Smooth muscle cell (in vitro differentiated cells): ENCODE measurements at regions not wholly inside any gene's neighbourhood (a gene's known extent, or its start where the extent isn't known, plus 50 kb on each side); places are given as distances from the start of the nearest gene placed in this dataset.

Experiments used
- DNase-seq: peaks from one replicate; lab custom pipeline; 2025; ENCODE audit not compliant: unreplicated experiment; lab: John Stamatoyannopoulos, UW
- H2AFZ ChIP-seq: fragments of 200-600 bp; sonication (generic); 2 replicates; pipeline ENCODE4 v1.6.0; 2016; ENCODE audit warnings: antibody characterized with exemption, low read depth, mild to moderate bottlenecking
- H3F3A ChIP-seq: fragments of 200-600 bp; sonication (generic); 2 replicates; pipeline ENCODE4 v1.6.0; 2017; ENCODE audit warnings: antibody characterized with exemption, low read depth
- H3K27ac ChIP-seq: fragments of 200-600 bp; sonication (generic); 2 replicates; pipeline ENCODE4 v1.5.1; 2016; ENCODE audit warnings: low read depth, mild to moderate bottlenecking
- H3K27me3 ChIP-seq: fragments of 200-600 bp; sonication (generic); 2 replicates; pipeline ENCODE4 v1.6.1; 2016; ENCODE audit warnings: low read depth, mild to moderate bottlenecking
- H3K36me3 ChIP-seq: fragments of 200-600 bp; sonication (generic); 2 replicates; pipeline ENCODE4 v1.5.1; 2016; ENCODE audit warnings: low read depth
- H3K4me1 ChIP-seq: fragments of 200-600 bp; sonication (generic); 2 replicates; pipeline ENCODE4 v1.5.1; 2016; ENCODE audit warnings: low read depth
- H3K4me2 ChIP-seq: fragments of 200-600 bp; sonication (generic); 2 replicates; pipeline ENCODE4 v1.6.0; 2016; ENCODE audit warnings: mild to moderate bottlenecking
- H3K4me3 ChIP-seq: fragments of 200-600 bp; sonication (generic); 2 replicates; pipeline ENCODE4 v1.5.1; 2016; ENCODE audit warnings: mild to moderate bottlenecking
- H3K79me2 ChIP-seq: fragments of 200-600 bp; sonication (generic); 2 replicates; pipeline ENCODE4 v1.6.0; 2016; ENCODE audit warnings: low read depth, mild to moderate bottlenecking
- H3K9ac ChIP-seq: fragments of 200-600 bp; sonication (generic); 2 replicates; pipeline ENCODE4 v1.6.0; 2016; ENCODE audit warnings: low read depth
- H3K9me3 ChIP-seq: fragments of 200-600 bp; sonication (generic); replicated peaks from 2 replicates; pipeline ENCODE4 v1.5.1; 2016; ENCODE audit warnings: low read depth
- H4K20me1 ChIP-seq: fragments of 200-600 bp; sonication (generic); 2 replicates; pipeline ENCODE4 v1.6.0; 2016; ENCODE audit warnings: low read depth
- CTCF ChIP-seq: fragments of 200-600 bp; sonication (generic); IDR thresholded peaks from 2 replicates; pipeline ENCODE4 v1.5.1; 2017; ENCODE audit warnings: borderline replicate concordance, mild to moderate bottlenecking, antibody characterized with exemption; ENCODE audit not compliant: insufficient read depth, poor library complexity, severe bottlenecking
- WGBS: methylation state at CpG from one replicate; pipeline ENCODE4 v1.1.7; 2016; ENCODE audit warnings: low lambda C conversion rate; 5-methylcytosine and 5-hydroxymethylcytosine counted together

DNA sequence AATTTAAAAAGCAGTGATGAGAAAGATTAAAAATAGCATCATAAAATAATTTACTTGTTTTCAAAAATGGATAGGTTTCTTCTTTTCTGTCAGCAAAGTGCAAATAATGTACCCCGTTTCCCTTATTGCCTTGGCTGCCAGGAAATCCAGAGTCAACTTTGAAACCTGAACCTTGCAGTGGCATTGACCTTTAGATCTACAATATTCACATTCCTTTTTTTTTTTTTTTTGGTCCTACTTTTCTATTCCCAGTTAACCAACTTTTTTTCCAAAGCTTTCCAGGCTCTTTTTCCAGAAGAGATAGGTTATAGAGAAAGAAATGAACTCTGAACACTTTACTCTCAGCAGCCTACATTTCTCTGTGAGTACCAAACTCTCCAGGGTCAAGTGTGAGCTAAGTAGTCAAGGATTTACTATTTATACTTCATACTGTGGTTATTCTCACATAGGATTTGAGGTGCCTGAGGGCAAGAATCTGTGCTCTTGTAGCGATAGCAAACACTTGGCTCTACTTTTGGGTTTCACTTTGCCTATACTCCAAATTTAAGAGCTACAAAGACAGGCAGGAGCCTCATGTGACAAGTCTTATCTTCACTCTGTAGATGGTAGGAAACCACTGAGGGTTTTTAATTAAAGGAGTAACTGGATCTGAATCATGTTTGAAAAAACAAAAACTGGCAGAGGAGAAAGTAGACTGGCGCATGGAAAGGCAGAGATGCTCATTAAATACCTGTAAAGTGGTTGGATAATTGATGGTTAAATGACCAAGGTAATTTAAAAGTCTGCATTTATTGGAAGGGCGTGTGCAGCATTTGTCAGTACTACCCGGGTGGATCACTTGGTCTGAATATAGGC lies 63.2 kb upstream of the TMEM17 start:
- Histone ChIP-seq H2AFZ (no peak overlapping the region), H3K9me3 (no peaks in the 10 kb centered on the region), H3K36me3 (no peaks in the 10 kb centered on the region), H3K4me3 (no peak overlapping the region), H3K9ac (no peak overlapping the region), H3K27ac (no peak overlapping the region), H3K27me3 (peaks cover 46% of the 10 kb centered on the region), H3F3A (no peaks in the 10 kb centered on the region), H3K4me1 (peaks cover 9% of the 10 kb centered on the region), H3K79me2 (no peaks in the 10 kb centered on the region), H3K4me2 (no peak overlapping the region), H4K20me1 (no peaks in the 10 kb centered on the region)
- no peak for DNase-seq
- WGBS = 85% methylated on average over 5 of the region's 5 CpGs
- no peak for TF ChIP-seq CTCF

GRCh38 chr2:62568074-62568473 lies 62.1 kb upstream of the TMEM17 start:
- H3K9ac ChIP-seq = no peak overlapping the region
- peaks cover 45% of the 10 kb centered on the region for H3K27me3 ChIP-seq
- WGBS = 71% methylated on average over 1 of the region's 1 CpG
- H3K4me2 ChIP-seq = no peak overlapping the region
- no peaks in the 10 kb centered on the region for H3K79me2 ChIP-seq
- no peaks in the 10 kb centered on the region for H3F3A ChIP-seq
- no peaks in the 10 kb centered on the region for H3K36me3 ChIP-seq
- no peaks in the 10 kb centered on the region for H4K20me1 ChIP-seq
- H2AFZ ChIP-seq = no peak overlapping the region
- peaks cover 9% of the 10 kb centered on the region for H3K4me1 ChIP-seq
- H3K4me3 ChIP-seq = no peak overlapping the region
- H3K27ac ChIP-seq = no peak overlapping the region
- TF ChIP-seq CTCF = no peak
- no peaks in the 10 kb centered on the region for H3K9me3 ChIP-seq
- DNase-seq = no peak

DNA sequence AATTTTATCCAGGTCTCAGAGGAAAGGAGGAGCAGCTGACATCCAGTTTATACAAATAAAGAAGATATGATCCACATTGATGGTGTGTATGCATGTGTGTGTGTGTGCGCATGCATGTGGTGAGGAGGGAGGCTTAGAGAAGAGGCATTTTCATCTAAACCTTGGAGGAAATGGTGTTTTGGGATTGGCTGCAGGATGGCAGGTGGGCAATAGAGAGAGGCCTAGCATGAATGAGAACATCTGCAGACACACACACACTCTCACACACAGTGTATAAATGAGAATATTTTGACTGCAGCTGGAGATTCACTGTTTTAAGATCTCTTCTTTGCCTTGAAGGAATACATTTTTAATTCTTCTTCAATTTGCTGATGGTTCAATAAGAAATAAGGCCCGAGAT lies 61.7 kb upstream of the TMEM17 start:
- TF ChIP-seq CTCF = no peak
- DNase-seq = no peak
- Histone ChIP-seq H3K36me3 (no peaks in the 10 kb centered on the region), H4K20me1 (no peaks in the 10 kb centered on the region), H3F3A (no peaks in the 10 kb centered on the region), H2AFZ (no peak overlapping the region), H3K4me3 (no peak overlapping the region), H3K4me1 (peaks cover 9% of the 10 kb centered on the region), H3K9ac (no peak overlapping the region), H3K27me3 (peaks cover 41% of the 10 kb centered on the region), H3K79me2 (no peaks in the 10 kb centered on the region), H3K9me3 (no peaks in the 10 kb centered on the region), H3K27ac (no peak overlapping the region), H3K4me2 (no peak overlapping the region)
- WGBS = 96% methylated on average over 2 of the region's 2 CpGs

- H3K4me2 ChIP-seq = no peak overlapping the region
- H3K4me3 ChIP-seq = no peak overlapping the region
- H3K9ac ChIP-seq = no peak overlapping the region
- H3K27me3 ChIP-seq = peaks cover 33% of the 10 kb centered on the region
- no peaks in the 10 kb centered on the region for H3K36me3 ChIP-seq
- TF ChIP-seq CTCF = no peak
- H3K4me1 ChIP-seq = peaks cover 9% of the 10 kb centered on the region
- H4K20me1 ChIP-seq = no peaks in the 10 kb centered on the region
- 71% methylated on average over 1 of the region's 1 CpG for WGBS
- no peaks in the 10 kb centered on the region for H3F3A ChIP-seq
- H3K9me3 ChIP-seq = no peaks in the 10 kb centered on the region
- DNase-seq = no peak
- no peak overlapping the region for H3K27ac ChIP-seq
- no peaks in the 10 kb centered on the region for H3K79me2 ChIP-seq
- no peak overlapping the region for H2AFZ ChIP-seq
Measured at GRCh38 chr2:62566847-62567246, 60.9 kb upstream of the TMEM17 start.
